ENCODE measurements at regions not wholly inside any gene's neighbourhood (a gene's known extent, or its start where the extent isn't known, plus 50 kb on each side); places are given as distances from the start of the nearest gene placed in this dataset.
"Not testable (repeated sequence)": the region's sequence is repeated elsewhere in the genome, so short reads cannot be mapped to it uniquely, and the experiment has no call there.

DNA sequence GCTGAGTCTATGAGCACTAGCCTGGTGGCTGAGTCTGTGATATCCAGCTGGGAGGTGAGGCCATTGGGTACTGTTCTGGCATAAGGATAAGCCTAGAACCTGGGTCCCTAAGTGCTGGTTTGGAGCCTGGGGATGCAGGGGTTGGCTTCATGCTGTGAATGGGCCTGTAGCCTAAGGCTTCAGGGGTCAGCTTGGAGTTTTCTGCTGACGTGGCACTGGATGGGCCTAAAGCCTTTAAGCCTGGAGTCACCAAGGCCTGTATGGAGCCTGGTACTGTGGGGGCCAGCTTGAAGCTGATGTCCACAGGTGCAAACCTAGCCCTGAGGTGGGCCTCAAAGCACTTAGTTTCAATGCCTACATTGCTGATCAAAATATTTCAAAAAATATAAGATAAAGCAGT lies 979.6 kb upstream of the POU3F4 start:
- Mint-ChIP-seq H3K4me3 (no peak overlapping the region), H3K36me3 (no peaks in the 10 kb centered on the region), H3K9me3 (no peaks in the 10 kb centered on the region), H3K27ac (no peak overlapping the region), H3K4me1 (ENCODE audit: low read depth) (no peaks in the 10 kb centered on the region), H3K27me3 (no peaks in the 10 kb centered on the region)
- intact Hi-C loops (cut with micrococcal nuclease), result no loop called here
- CTCF ChIA-PET, result no interaction called here
- no peak for DNase-seq
- POLR2A ChIA-PET, result no interaction called here

- no peaks in the 10 kb centered on the region for H3K36me3 Mint-ChIP-seq
- intact Hi-C loops (cut with micrococcal nuclease), result loop anchor here (10.0 kb wide), 1 partner anchor 379 kb away; no protein-coding TSS in a partner anchor
- no peaks in the 10 kb centered on the region for H3K4me1 Mint-ChIP-seq (ENCODE audit: low read depth)
- no peaks in the 10 kb centered on the region for H3K27me3 Mint-ChIP-seq
- H3K9me3 Mint-ChIP-seq, result no peaks in the 10 kb centered on the region
- DNase-seq, result no peak
- H3K27ac Mint-ChIP-seq, result no peak overlapping the region
- H3K4me3 Mint-ChIP-seq, result no peak overlapping the region
- ChIA-PET POLR2A (no interaction called here), CTCF (no interaction called here)
These were observed 973.9 kb upstream of the POU3F4 start for GRCh38 chrX:82534086-82534597.

GRCh38 chrX:82537205-82537604 lies 970.9 kb upstream of the POU3F4 start:
- H3K36me3 Mint-ChIP-seq, H3K27ac Mint-ChIP-seq, POLR2A ChIA-PET: not testable (repeated sequence)

GRCh38 chrX:82541822-82542221 lies 966.3 kb upstream of the POU3F4 start:
- POLR2A ChIA-PET, result no interaction called here
- Mint-ChIP-seq H3K27me3 (no peaks in the 10 kb centered on the region), H3K9me3 (no peaks in the 10 kb centered on the region), H3K36me3 (no peaks in the 10 kb centered on the region), H3K4me3 (no peak overlapping the region), H3K4me1 (ENCODE audit: low read depth) (no peaks in the 10 kb centered on the region), H3K27ac (no peak overlapping the region)
- no peak for DNase-seq
- CTCF ChIA-PET, result no interaction called here
- intact Hi-C loops (cut with micrococcal nuclease), result no loop called here

More at GRCh38 chrX:82537205-82537604, 970.9 kb upstream of the POU3F4 start:
- H3K27me3 Mint-ChIP-seq; H3K4me1 Mint-ChIP-seq (ENCODE audit: low read depth); DNase-seq; CTCF ChIA-PET; H3K9me3 Mint-ChIP-seq; H3K4me3 Mint-ChIP-seq: not testable (repeated sequence)
- intact Hi-C loops (cut with micrococcal nuclease), result loop anchor here (10.0 kb wide), 1 partner anchor 382 kb away; no protein-coding TSS in a partner anchor

- CTCF ChIA-PET; POLR2A ChIA-PET; intact Hi-C loops (cut with micrococcal nuclease); H3K27ac Mint-ChIP-seq; H3K36me3 Mint-ChIP-seq; DNase-seq; H3K9me3 Mint-ChIP-seq; H3K4me1 Mint-ChIP-seq (ENCODE audit: low read depth); H3K4me3 Mint-ChIP-seq; H3K27me3 Mint-ChIP-seq: not testable (repeated sequence)
These were observed 955.9 kb upstream of the POU3F4 start for GRCh38 chrX:82552201-82552600.

GRCh38 chrX:82556588-82556987 lies 951.5 kb upstream of the POU3F4 start:
- no peak for DNase-seq
- ChIA-PET POLR2A (no interaction called here), CTCF (no interaction called here)
- intact Hi-C loops (cut with micrococcal nuclease), result no loop called here
- Mint-ChIP-seq H3K4me3 (no peak overlapping the region), H3K27me3 (no peaks in the 10 kb centered on the region), H3K4me1 (ENCODE audit: low read depth) (no peaks in the 10 kb centered on the region), H3K9me3 (no peaks in the 10 kb centered on the region), H3K27ac (no peak overlapping the region), H3K36me3 (no peaks in the 10 kb centered on the region)

DNA sequence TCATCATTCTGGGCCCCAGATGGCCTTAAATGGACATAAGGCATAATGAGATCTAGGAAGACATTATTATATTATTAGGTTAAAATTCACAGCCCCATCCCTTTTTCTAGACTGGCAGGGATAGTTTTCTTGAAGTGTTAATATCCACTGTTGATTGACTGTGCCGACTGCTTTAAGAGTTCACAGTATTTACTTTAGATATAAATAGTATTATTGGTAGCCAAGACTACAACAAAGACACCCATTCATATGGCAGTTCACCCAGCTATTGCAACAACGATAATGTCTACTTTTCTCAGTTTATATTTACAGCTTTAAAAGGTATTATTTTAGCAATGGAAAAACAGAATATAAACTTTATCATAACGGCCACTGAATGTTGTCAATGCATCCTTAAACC lies 922.2 kb upstream of the POU3F4 start:
- DNase-seq, result no peak
- CTCF ChIA-PET, result no interaction called here
- Mint-ChIP-seq H3K4me1 (ENCODE audit: low read depth) (no peaks in the 10 kb centered on the region), H3K4me3 (no peak overlapping the region), H3K36me3 (no peaks in the 10 kb centered on the region), H3K9me3 (no peaks in the 10 kb centered on the region), H3K27me3 (no peaks in the 10 kb centered on the region), H3K27ac (no peak overlapping the region)
- POLR2A ChIA-PET, result no interaction called here
- intact Hi-C loops (cut with micrococcal nuclease), result no loop called here

DNA sequence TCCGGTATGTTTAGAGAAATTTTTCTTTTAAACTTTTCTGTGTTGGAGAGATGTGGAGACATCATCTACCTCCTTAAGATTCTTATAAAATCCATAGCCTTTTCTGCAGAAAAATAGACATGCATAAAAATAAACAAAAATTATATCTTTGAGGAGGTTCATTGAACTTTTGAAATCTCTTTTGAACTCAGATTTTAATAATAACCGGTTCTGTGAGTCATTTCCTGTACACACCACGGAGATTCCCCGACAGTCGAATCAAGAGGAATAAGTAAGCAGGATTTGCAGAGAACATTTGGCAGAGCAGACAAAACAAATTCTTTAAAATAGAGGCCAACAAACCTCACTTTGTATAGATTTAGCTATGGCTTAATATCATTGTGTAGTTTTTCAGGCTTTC lies 918.7 kb upstream of the POU3F4 start:
- ChIA-PET CTCF (no interaction called here), POLR2A (no interaction called here)
- Mint-ChIP-seq H3K27me3 (no peaks in the 10 kb centered on the region), H3K27ac (no peak overlapping the region), H3K9me3 (no peaks in the 10 kb centered on the region), H3K4me3 (no peak overlapping the region), H3K4me1 (ENCODE audit: low read depth) (no peaks in the 10 kb centered on the region), H3K36me3 (no peaks in the 10 kb centered on the region)
- intact Hi-C loops (cut with micrococcal nuclease), result no loop called here
- DNase-seq, result no peak

DNA sequence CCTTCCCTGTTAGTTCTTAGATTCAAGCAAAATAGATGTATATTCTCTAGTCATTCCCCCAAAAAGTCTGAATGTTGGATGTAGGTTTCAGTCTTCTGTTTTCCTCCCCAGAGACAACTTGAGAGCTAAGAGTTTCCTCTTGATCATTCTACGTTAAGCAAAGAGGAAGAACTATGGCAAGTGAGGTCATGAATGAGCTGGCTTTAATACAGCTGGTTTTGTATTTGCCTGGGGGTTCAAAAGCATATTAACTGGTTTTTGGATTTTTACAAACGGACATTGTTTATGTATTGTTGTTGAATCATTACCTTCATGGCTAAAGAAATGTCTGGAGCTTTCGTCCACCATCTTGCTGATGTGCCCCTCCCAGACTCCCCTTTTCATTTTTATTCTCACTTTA lies 916.7 kb upstream of the POU3F4 start:
- ChIA-PET POLR2A (no interaction called here), CTCF (no interaction called here)
- no peaks in the 10 kb centered on the region for H3K27me3 Mint-ChIP-seq
- no peaks in the 10 kb centered on the region for H3K4me1 Mint-ChIP-seq (ENCODE audit: low read depth)
- no peaks in the 10 kb centered on the region for H3K36me3 Mint-ChIP-seq
- intact Hi-C loops (cut with micrococcal nuclease), result no loop called here
- no peak overlapping the region for H3K4me3 Mint-ChIP-seq
- no peak overlapping the region for H3K27ac Mint-ChIP-seq
- H3K9me3 Mint-ChIP-seq, result no peaks in the 10 kb centered on the region
- DNase-seq, result no peak

DNA sequence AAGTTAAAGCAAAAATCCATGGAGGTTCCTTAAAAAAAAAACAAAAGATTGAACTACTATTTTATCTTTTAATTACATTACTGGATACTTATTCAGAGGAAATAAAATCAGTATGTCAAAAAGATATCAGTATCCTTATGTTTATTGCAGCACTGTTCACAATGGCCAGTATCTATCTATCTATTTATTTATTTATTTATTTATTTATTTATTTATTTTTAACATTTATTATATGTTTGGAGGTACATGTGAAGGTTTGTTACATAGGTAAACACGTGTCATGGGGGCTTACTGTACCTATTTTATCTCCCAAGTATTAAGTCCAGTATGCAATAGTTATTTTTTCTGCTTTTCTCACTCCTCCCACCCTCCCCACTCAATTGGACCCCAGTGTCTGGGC lies 881.1 kb upstream of the POU3F4 start:
- Mint-ChIP-seq H3K4me1 (ENCODE audit: low read depth) (no peaks in the 10 kb centered on the region), H3K27me3 (no peaks in the 10 kb centered on the region), H3K4me3 (no peak overlapping the region), H3K36me3 (no peaks in the 10 kb centered on the region), H3K27ac (no peak overlapping the region), H3K9me3 (peaks cover 6% of the 10 kb centered on the region)
- intact Hi-C loops (cut with micrococcal nuclease), result no loop called here
- ChIA-PET POLR2A (no interaction called here), CTCF (no interaction called here)
- no peak for DNase-seq

- H3K27me3 Mint-ChIP-seq, result no peaks in the 10 kb centered on the region
- CTCF ChIA-PET, result no interaction called here
These were observed 880.5 kb upstream of the POU3F4 start for GRCh38 chrX:82627568-82627967.

GRCh38 chrX:82648062-82648461 lies 860.0 kb upstream of the POU3F4 start:
- Mint-ChIP-seq H3K9me3 (no peaks in the 10 kb centered on the region), H3K4me3 (no peak overlapping the region), H3K36me3 (no peaks in the 10 kb centered on the region), H3K4me1 (ENCODE audit: low read depth) (no peaks in the 10 kb centered on the region), H3K27ac (no peak overlapping the region), H3K27me3 (no peaks in the 10 kb centered on the region)
- no peak for DNase-seq
- intact Hi-C loops (cut with micrococcal nuclease), result no loop called here
- ChIA-PET CTCF (no interaction called here), POLR2A (no interaction called here)

More at GRCh38 chrX:82627568-82627967, 880.5 kb upstream of the POU3F4 start:
- DNase-seq, result no peak
- no peaks in the 10 kb centered on the region for H3K36me3 Mint-ChIP-seq
- H3K9me3 Mint-ChIP-seq, result peaks cover 7% of the 10 kb centered on the region
- POLR2A ChIA-PET, result no interaction called here
- intact Hi-C loops (cut with micrococcal nuclease), result no loop called here
- H3K27ac Mint-ChIP-seq, result no peak overlapping the region
- no peaks in the 10 kb centered on the region for H3K4me1 Mint-ChIP-seq (ENCODE audit: low read depth)
- no peak overlapping the region for H3K4me3 Mint-ChIP-seq

GRCh38 chrX:82649645-82650044 lies 858.4 kb upstream of the POU3F4 start:
- intact Hi-C loops (cut with micrococcal nuclease), result no loop called here
- Mint-ChIP-seq H3K4me3 (no peak overlapping the region), H3K27ac (no peak overlapping the region), H3K9me3 (no peaks in the 10 kb centered on the region), H3K27me3 (no peaks in the 10 kb centered on the region), H3K4me1 (ENCODE audit: low read depth) (no peaks in the 10 kb centered on the region), H3K36me3 (no peaks in the 10 kb centered on the region)
- POLR2A ChIA-PET, result no interaction called here
- CTCF ChIA-PET, result no interaction called here
- no peak for DNase-seq

DNA sequence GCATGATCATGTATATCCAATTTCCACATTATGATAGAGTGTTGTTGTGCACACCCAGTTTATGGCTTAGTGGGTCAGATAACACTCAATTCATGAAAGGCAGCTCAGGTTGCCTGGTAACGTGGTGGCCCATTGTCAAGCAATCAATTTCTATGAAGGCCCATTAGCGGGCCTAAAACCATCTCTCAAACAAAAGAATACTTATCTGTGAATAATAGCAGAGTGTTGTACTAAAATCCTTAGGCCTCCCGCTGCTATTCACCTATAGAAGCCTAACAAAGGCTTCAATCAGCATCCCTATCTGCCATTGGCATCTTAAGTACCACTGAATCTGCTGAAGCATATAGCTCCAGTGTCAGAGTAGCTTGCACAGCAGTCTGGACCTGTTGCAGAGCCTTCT lies 849.6 kb upstream of the POU3F4 start:
- intact Hi-C loops (cut with micrococcal nuclease), result no loop called here
- no peak for DNase-seq
- ChIA-PET CTCF (no interaction called here), POLR2A (no interaction called here)
- Mint-ChIP-seq H3K9me3 (no peaks in the 10 kb centered on the region), H3K4me1 (ENCODE audit: low read depth) (no peaks in the 10 kb centered on the region), H3K27me3 (no peaks in the 10 kb centered on the region), H3K36me3 (no peaks in the 10 kb centered on the region), H3K27ac (no peak overlapping the region), H3K4me3 (no peak overlapping the region)
